GM18520 (cell line): ENCODE measurements at regions not wholly inside any gene's neighbourhood (a gene's known extent, or its start where the extent isn't known, plus 50 kb on each side); places are given as distances from the start of the nearest gene placed in this dataset.
"Not testable (repeated sequence)": the region's sequence is repeated elsewhere in the genome, so short reads cannot be mapped to it uniquely, and the experiment has no call there.

Experiments used
- ATAC-seq: cut with Tn5 transposase; IDR thresholded peaks from one replicate; pipeline ENCODE4 v1.9.1; 2021; ENCODE audit not compliant: unreplicated experiment

DNA sequence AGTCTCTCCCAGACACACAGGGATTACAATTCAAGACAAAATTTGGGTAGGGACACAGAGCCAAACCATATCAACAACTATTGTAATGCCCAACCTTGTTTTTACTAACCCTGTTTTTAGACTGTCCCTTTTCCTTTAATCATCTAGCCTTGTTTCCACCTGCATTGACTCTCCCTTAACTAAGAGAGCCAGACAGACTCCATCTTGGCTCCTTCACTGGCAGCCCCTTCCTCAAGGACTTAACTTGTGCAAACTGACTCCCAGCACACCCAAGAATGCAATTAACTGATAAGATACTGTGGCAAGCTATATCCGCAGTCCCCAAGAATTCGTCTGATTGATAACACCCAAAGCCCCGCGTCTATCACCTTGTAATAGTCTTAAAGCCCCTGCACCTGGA, 151.8 kb upstream of the DGKB start:
- ATAC-seq, result not testable (repeated sequence)

DNA sequence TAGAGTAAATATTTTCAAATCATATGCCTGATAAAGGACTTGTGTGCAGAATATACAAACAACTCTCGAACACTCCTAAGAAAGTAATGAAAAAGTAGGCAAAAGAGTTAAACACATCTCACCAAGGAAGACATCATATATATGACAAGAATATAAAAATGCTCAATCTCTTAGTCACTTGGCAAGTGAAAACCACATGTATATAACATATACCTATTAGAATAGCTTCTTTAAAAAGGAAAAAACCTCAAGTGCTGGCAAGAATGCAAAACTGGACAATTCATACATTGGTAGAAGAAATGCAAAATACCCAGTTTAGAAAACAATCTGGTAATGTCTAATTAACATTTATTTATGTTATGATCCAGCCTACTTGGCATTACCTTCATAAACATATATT, 146.6 kb upstream of the DGKB start:
- ATAC-seq, result no peak

- ATAC-seq, result no peak
Measured at GRCh38 chr7:15046861-15047260, 144.3 kb upstream of the DGKB start.

- no peak for ATAC-seq
Measured at GRCh38 chr7:15043931-15044330, 141.4 kb upstream of the DGKB start.

- ATAC-seq, result no peak
Measured at GRCh38 chr7:15042285-15043065, 139.9 kb upstream of the DGKB start.

- ATAC-seq, result no peak
Measured at GRCh38 chr7:15041226-15041625, 138.7 kb upstream of the DGKB start.

GRCh38 chr7:15035814-15036213, 133.3 kb upstream of the DGKB start:
- ATAC-seq, result no peak

DNA sequence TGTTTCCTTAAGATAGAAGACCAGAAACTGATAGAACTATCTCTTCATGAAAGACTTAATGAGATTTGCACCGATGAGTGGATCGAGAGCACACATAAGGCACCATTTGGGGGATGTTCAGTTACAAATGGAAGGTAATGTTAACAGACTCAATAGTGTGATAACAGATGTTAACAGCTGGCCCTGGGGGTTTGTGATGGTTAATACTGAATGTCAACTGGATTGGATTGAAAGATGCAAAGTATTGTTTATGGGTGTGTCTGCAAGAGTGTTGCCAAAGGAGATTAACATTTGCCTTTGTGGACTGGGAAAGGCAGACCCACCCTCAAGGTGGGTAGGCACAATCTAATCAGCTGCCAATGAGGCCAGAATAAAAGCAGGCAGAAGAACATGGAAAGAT, 130.5 kb upstream of the DGKB start:
- ATAC-seq, result no peak

GRCh38 chr7:15018981-15019380, 116.4 kb upstream of the DGKB start:
- no peak for ATAC-seq

- no peak for ATAC-seq
Measured at GRCh38 chr7:15016766-15017165, 114.2 kb upstream of the DGKB start.

DNA sequence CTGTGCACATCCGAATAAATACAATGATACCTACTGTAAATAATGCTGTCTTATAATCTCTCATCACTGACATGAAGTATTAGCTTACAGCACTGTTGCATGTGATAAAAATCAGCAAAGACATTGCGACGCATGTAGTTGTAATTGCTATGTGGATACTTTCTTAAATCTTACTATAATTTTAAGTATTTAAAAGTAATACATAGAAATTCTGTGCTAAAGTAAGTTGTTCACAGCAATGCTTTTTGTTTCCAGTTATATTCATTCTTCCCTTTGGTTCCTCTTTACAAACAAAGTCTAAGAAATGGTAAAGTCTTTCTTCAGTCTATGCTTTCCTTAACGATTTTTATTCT, 113.7 kb upstream of the DGKB start:
- ATAC-seq, result no peak

GRCh38 chr7:15015545-15016314, 113.2 kb upstream of the DGKB start:
- ATAC-seq, result peak; percentile 88

GRCh38 chr7:15012135-15012534, 109.6 kb upstream of the DGKB start:
- no peak for ATAC-seq

DNA sequence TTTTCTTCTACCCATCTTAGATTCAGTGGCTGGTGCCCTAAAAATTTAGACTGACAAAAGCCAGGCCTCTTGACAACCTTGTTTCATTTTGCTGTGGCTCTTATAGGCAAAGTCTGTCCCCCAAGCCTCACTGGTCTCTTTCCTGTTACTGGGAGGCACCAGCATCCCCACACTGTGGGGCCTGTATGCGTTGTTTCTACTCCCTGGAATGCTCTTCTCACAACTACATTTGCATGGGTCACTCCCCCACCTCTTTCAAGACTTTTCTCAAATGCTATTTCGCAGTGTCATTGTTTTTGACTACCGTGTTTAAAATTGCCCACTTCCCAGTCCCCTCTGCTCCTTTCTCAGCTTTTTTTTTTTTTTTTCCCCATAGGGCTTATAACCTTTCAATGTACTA, 108.7 kb upstream of the DGKB start:
- no peak for ATAC-seq

DNA sequence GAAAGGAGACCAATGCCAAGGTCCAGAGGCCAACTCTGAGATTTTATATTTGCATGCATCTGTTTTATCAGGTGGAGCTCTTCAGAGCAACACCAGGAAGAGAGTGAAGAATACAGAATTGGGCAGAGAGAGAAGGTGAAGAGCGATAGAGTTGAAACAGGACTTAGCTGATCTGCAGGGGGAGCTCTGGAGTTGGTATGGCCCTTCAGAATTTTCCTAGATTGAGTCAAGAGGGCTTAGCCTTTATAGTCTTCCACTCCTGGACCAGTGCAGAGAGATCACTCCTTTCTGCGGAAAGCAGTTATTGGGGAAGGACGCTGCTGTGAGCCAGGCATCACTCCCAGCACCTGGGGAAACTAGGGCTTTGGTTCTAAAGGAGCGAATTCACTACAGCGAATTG, 105.0 kb upstream of the DGKB start:
- no peak for ATAC-seq

DNA sequence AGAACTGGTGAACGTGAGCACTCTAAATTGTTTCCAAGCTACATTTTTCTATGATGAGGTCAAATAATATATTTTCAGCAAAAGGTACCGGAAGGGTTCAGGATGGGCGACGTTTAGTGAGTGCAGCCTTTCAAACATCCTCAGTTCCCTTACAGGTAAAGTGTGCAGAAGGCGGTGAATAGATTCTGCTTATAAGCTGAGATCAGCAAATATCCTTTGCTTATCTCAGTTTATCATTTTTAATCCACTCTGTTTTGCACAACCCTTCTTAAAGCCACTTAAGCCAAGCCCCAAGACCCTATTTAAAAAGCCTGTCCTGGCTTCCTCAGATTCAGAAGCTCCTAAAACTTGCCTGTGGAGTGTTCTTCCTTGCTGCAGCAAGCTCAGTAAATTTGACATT, 103.1 kb upstream of the DGKB start:
- no peak for ATAC-seq

- no peak for ATAC-seq
Measured at GRCh38 chr7:15000157-15000556, 97.6 kb upstream of the DGKB start.

- ATAC-seq, result no peak
Measured at GRCh38 chr7:14999331-14999730, 96.8 kb upstream of the DGKB start.

- ATAC-seq, result no peak
Measured at GRCh38 chr7:14995774-14996173, 93.2 kb upstream of the DGKB start.

GRCh38 chr7:14988941-14989340, 86.4 kb upstream of the DGKB start:
- no peak for ATAC-seq

DNA sequence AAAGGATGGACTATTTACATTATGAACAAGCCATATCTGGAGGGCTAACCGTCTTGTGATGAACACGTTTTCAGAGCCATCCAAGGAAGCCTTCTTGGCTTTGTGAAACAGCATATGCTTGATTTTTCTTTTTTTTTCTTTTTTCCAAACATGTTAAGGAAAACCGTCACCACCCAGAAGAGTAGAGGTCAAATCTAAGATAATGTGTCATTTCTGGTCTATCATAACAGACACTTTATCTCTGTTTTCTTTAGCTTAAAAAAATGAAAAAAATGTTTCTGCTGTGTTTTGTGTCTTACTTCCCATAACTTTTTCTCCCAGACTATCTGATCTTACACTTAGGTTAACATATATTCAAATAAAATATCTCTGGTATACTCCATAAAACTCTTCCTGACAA, 76.1 kb upstream of the DGKB start:
- ATAC-seq, result no peak

- no peak for ATAC-seq
Measured at GRCh38 chr7:14974688-14975087, 72.1 kb upstream of the DGKB start.
